Fibroblast of lung (primary cell): ENCODE measurements at regions not wholly inside any gene's neighbourhood (a gene's known extent, or its start where the extent isn't known, plus 50 kb on each side); places are given as distances from the start of the nearest gene placed in this dataset.

Experiments
- DNase-seq, 2 donors: peaks; one replicate each; pipeline versions ENCODE4 v3.0.0 to v3.0.0-alpha.2; 2010; ENCODE audit warnings: low read depth in 2 of 2
- H2AFZ ChIP-seq: 2 replicates; pipeline ENCODE4 v1.5.1; 2012; ENCODE audit warnings: low read length, control low read depth, inconsistent platforms
- H3K27ac ChIP-seq: 2 replicates; pipeline ENCODE4 v1.5.1; 2011; ENCODE audit warnings: low read length, control low read depth; ENCODE audit not compliant: insufficient read depth
- H3K27me3 ChIP-seq: 2 replicates; pipeline ENCODE4 v1.5.1; 2011; ENCODE audit warnings: mild to moderate bottlenecking, low read length; ENCODE audit not compliant: control insufficient read depth, insufficient read depth
- H3K36me3 ChIP-seq: 2 replicates; pipeline ENCODE4 v1.5.1; 2011; ENCODE audit warnings: low read length; ENCODE audit not compliant: control insufficient read depth, insufficient read depth
- H3K4me1 ChIP-seq: 2 replicates; pipeline ENCODE4 v1.5.1; 2011; ENCODE audit warnings: low read length; ENCODE audit not compliant: control insufficient read depth, insufficient read depth; ENCODE audit errors: extremely low read depth
- H3K4me2 ChIP-seq: 2 replicates; pipeline ENCODE4 v1.5.1; 2011; ENCODE audit warnings: low read length, control low read depth; ENCODE audit not compliant: insufficient read depth; ENCODE audit errors: extremely low read depth
- H3K4me3 ChIP-seq, 4 experiments: fragments of 200-600 bp in 1 of 4; sonication (generic) in 1 of 4; replicated peaks in 1 of 4; 2 replicates each; pipeline ENCODE4 v1.5.1; 2011 to 2016; ENCODE audit warnings: low read length in 4 of 4, low read depth in 3 of 4, mild to moderate bottlenecking in 3 of 4, control low read depth in 2 of 4, inconsistent platforms in 1 of 4, mixed read lengths in 1 of 4; ENCODE audit not compliant: insufficient read depth in 1 of 4; ENCODE audit errors: control extremely low read depth in 1 of 4
- H3K79me2 ChIP-seq: 2 replicates; pipeline ENCODE4 v1.5.1; 2012; ENCODE audit warnings: mild to moderate bottlenecking, low read length, inconsistent platforms; ENCODE audit not compliant: control insufficient read depth, insufficient read depth
- H3K9ac ChIP-seq: 2 replicates; pipeline ENCODE4 v1.5.1; 2011; ENCODE audit warnings: mild to moderate bottlenecking, low read length, control low read depth; ENCODE audit not compliant: insufficient read depth
- H3K9me3 ChIP-seq: 2 replicates; pipeline ENCODE4 v1.5.1; 2012; ENCODE audit warnings: low read depth, low read length; ENCODE audit not compliant: control insufficient read depth, insufficient read depth
- H4K20me1 ChIP-seq: 2 replicates; pipeline ENCODE4 v1.5.1; 2011; ENCODE audit warnings: low read length; ENCODE audit not compliant: control insufficient read depth, insufficient read depth; ENCODE audit errors: extremely low read depth
- CTCF ChIP-seq, 2 donors: IDR thresholded peaks in 1 of 2; conservative IDR thresholded peaks in 1 of 2; 1 replicate in 1 of 2; 2 replicates in 1 of 2; pipeline ENCODE4 v1.5.1; 2011 to 2012; ENCODE audit warnings: low read length in 2 of 2, control low read depth in 1 of 2, inconsistent platforms in 1 of 2, low read depth in 1 of 2, mild to moderate bottlenecking in 1 of 2
- EZH2 ChIP-seq: IDR thresholded peaks from 2 replicates; pipeline ENCODE4 v1.5.1; 2012; ENCODE audit warnings: low read length, control low read depth, mild to moderate bottlenecking; ENCODE audit errors: missing control alignments

GRCh38 chr4:152112887-152113286 lies 352.1 kb upstream of the GATB start:
- Histone ChIP-seq H3K9ac (no peak overlapping the region), H3K27ac (no peak overlapping the region), H2AFZ (no peak overlapping the region), H3K79me2 (no peaks in the 10 kb centered on the region), H3K9me3 (no peaks in the 10 kb centered on the region), H3K4me1 (no peaks in the 10 kb centered on the region), H3K27me3 (peaks cover 3% of the 10 kb centered on the region), H3K4me2 (no peak overlapping the region), H3K4me3 (no peak overlapping the region), H3K36me3 (no peaks in the 10 kb centered on the region), H4K20me1 (no peaks in the 10 kb centered on the region)
- DNase-seq: no peak
- TF ChIP-seq EZH2: no peak
- no peak for TF ChIP-seq CTCF (conservative IDR thresholded peaks at IDR 0.05 in 1 of 2, IDR thresholded peaks at IDR 0.05 in 1 of 2; ENCODE audit: low read depth in 1 of 2, low read length in 2 of 2)

GRCh38 chr4:152112190-152112589 lies 351.4 kb upstream of the GATB start:
- H3K9ac ChIP-seq: no peak overlapping the region
- no peak overlapping the region for H3K4me2 ChIP-seq
- no peak for TF ChIP-seq CTCF (conservative IDR thresholded peaks at IDR 0.05 in 1 of 2, IDR thresholded peaks at IDR 0.05 in 1 of 2; ENCODE audit: low read depth in 1 of 2, low read length in 2 of 2)
- no peak for TF ChIP-seq EZH2
- no peaks in the 10 kb centered on the region for H4K20me1 ChIP-seq
- peaks cover 2% of the 10 kb centered on the region for H3K27me3 ChIP-seq
- no peaks in the 10 kb centered on the region for H3K9me3 ChIP-seq
- H3K4me1 ChIP-seq: peaks cover under 1% of the 10 kb centered on the region
- no peaks in the 10 kb centered on the region for H3K79me2 ChIP-seq
- no peak overlapping the region for H3K27ac ChIP-seq
- DNase-seq: no peak
- H3K36me3 ChIP-seq: no peaks in the 10 kb centered on the region
- no peak overlapping the region for H3K4me3 ChIP-seq
- no peak overlapping the region for H2AFZ ChIP-seq

GRCh38 chr4:152110780-152111179 lies 350.0 kb upstream of the GATB start:
- Histone ChIP-seq H2AFZ (no peak overlapping the region), H3K4me2 (no peak overlapping the region), H3K9ac (no peak overlapping the region), H3K27ac (no peak overlapping the region), H3K4me3 (no peak overlapping the region), H3K79me2 (no peaks in the 10 kb centered on the region), H4K20me1 (no peaks in the 10 kb centered on the region), H3K9me3 (no peaks in the 10 kb centered on the region), H3K27me3 (no peaks in the 10 kb centered on the region), H3K36me3 (no peaks in the 10 kb centered on the region), H3K4me1 (peaks cover 11% of the 10 kb centered on the region)
- DNase-seq: no peak
- TF ChIP-seq CTCF (conservative IDR thresholded peaks at IDR 0.05 in 1 of 2, IDR thresholded peaks at IDR 0.05 in 1 of 2; ENCODE audit: low read depth in 1 of 2, low read length in 2 of 2) (no peak), EZH2 (no peak)
